GM19043 (cell line): ENCODE measurements at regions not wholly inside any gene's neighbourhood (a gene's known extent, or its start where the extent isn't known, plus 50 kb on each side); places are given as distances from the start of the nearest gene placed in this dataset.

Experiments
- ATAC-seq: cut with Tn5 transposase; IDR thresholded peaks from one replicate; pipeline ENCODE4 v1.9.1; 2021; ENCODE audit warnings: low read depth; ENCODE audit not compliant: unreplicated experiment

DNA sequence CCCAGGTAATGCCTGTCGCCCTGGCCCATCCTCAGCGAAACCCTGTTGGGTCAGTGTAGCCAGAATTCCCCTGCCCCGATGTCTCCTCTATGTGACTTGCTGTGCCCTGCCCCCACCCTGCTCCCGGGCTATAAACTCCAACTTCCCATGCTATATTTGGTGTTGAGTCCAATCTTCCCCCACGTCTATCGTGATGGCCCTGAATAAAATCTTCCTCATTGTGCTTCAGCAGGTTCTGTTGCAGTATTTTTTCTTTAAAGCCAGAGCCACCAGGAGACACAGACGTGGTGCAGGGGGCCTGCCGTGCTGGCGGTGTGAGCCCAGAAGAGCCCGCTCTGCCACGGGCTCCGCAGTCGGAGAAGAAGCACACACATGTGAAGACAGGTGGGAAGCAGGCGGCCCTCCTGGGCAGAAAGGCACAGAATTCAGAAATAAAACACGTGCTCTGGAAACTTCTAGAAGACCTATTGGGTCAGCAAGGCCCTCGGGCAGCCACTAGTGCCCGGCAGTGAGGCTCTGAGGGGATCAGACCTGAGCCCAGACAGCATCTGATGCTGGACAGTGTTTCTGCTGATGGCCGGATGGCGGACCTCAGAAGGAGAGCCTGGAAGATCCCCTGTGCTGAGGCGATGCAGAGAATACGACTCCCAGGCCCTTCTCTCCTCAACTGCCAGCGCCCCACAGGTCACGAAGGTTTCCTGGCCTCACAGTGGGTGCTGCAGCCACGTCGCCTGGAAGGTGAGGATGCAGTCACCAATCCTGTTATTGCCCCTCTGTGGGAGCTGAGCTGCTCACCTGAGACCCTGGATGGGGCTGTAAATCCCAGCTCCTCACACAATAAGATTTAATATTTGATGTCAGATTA, 501.9 kb downstream of the BRD1 start:
- ATAC-seq = no peak

DNA sequence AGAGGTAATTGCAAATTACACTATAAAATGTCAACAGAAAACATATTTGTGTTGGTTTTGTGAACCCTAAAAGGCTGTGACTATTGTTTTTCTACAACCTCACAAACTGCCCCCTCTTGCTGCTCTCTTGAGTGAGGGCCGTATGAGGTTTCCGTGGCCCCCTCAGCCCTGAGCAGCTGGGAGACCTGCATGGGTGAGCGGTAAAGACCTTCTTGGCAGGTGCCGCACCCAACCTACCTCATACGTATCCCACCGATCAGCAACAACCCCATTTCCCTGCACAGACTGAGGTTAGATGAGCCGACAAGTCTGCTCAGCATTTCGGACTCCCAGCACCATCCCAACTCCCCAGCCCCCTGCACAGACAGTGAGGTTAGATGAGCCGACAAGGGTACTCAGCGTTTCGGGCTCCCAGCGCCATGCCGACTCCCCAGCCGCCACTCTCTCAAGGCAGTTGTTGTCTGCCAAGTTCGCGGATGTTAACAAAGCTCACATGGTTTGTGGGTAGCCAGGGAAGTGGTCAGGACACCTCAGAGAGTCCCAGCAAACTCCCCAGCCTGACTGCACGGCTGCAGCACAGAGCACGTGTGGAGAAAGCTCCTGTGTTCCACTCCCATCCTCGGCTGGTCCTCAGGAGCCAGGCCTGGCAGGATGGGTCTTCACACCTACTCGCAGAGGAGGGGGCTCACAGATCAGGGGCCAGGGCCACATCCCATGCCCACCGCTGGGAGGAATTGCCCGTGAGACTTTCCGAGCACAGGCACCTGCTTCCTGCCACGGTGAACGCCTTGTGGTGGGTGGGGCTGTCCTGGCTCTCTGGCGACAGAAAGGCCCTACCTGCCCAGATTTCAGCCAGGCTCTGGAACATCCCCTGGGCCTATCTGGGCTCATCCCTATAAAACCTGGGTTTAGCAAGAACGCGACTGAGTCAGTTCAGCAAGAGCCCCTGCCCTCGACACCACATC, 502.9 kb downstream of the BRD1 start:
- no peak for ATAC-seq

DNA sequence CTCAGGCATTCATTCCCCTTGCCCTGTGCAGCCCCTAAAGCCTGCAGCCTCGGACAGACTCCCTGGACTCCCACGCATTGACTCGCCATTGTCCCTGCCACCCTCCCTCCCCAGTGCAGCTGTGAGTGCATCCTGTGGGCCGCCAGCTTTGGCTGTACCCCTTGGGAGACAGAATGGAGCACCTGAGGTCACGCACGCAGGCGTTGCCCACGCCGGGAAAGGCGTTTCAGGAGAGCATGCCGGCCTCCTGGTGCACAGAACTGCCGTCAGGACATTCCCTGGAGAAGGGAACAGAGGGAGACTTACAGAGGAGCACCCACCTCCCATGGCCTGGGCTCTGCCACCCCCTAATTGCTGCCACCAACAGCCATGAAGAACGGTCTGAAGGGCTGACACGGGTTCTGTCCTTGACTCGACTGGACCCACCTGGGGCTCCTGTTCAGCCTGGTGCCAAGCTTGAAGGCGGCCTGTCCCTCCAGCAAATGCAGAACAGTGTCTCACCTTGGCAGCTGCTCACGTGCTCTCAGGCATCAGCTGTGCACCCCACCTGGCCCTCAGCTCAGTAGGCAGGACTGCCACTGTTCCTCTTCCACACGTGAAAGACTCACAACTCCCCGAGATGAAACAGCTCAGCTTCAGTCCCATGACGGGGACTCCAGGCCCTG, 503.8 kb downstream of the BRD1 start:
- no peak for ATAC-seq

DNA sequence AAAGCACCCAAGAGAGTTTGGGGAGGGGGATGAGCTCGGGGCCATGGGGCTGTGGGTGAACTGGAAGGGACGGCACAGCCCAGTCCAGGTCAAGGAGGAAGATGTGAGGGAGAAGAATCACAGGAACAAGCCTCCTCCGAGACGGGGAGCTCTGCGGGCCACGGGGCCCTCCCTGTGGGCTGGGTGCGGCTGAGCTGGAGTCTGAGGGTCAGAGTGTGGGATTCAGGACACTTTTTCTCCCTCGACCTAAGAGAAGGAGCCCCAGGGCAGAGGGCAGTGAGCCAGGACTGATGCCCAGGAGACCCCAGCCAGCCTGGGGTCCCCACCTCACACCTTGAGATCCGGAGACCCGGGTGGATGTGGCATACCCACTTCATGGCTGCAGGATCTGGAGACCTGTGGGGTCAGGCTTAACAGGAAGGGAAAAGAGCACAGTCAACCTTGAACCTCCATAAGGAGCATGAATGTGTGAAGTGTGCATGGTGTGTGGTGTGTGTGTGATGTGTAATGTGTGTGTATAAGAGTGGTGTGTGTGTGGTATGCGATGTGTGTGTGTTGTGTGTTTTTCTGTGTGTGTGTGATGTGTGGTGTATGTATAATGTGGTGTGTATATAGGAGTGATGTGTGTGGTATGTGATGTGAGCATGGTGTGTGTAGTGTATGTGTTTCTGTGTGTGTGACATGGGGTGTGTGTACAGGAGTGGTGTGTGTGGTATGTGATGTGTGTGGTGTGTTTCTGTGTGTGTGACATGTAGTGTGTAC, 504.6 kb downstream of the BRD1 start:
- no peak for ATAC-seq

DNA sequence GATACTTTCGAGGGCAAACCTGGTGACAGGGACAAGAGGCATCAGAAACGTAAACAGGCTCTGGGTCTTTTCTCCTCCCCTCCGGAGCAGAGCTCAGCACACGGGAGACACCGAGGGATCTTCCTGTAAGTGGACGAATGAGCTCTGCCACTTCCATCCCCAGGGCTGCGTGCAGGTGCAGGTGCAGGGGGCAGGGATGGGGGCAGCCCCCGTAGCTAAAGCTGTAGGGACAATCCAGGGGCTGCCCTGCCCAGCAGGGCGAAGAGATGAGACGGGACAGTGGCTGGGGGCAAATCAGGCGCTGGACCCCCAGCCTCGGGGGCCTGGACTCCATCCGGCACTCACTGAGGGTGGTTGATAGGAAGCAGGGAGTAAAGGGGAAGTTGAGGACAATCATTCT, 505.4 kb downstream of the BRD1 start:
- no peak for ATAC-seq

DNA sequence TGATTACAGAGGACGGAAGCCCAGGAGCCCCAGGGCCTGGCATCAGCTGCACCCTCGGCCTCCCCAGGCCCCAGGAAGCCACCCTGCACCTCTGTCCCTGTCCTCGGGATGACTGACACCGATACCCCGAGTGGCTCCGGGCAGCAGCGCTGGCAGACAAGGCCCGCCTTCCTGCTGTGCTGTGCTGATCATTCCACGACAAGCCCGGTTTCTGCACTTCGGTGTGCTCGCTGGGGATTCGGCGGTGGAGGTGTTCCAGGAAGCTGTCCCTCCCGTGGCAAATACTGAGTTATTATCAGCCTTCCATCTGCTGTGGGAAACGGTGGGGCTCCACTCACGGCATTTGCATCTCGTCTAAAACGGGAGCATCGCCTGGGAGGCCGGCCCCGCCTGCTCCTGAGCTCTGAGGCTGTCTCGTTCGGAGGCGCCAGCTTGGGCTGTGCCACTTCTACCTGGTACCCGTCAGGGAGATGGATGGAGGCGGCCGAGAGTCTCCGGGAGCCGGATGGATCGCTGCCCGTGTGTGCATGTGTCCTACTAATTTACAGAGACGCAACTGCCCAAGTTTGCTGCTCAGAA, 506.1 kb downstream of the BRD1 start:
- ATAC-seq = no peak

DNA sequence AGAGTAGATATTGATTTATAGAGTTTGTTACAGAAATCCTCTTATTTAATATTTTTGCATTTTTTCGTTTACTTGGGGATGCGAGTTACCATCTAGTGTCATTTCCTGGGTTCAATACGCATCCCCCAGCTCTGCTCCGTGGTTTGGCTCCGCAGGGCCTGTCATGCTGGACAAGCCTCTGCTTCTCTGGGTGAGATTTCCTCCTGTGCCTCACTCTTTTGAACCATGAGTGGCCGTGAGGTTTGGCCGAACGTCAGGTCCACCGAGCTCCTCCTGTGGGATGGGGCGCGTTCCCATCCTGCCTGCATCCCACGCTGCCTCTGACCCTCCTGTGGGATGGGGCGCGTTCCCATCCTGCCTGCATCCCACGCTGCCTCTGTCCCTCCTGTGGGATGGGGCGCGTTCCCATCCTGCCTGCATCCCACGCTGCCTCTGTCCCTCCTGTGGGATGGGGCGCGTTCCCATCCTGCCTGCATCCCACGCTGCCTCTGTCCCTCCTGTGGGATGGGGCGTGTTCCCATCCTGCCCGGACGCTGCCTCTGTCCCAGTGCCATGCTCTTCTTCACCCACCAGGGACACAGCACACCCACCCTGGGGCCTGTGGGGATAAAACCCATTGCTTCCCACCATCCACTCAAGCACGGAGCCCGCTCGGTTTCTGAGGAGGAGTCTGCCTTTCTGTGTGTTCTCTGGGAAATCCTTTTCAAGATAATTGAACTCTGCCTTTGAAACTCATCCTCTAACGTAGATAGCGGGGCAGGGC, 506.8 kb downstream of the BRD1 start:
- no peak for ATAC-seq

DNA sequence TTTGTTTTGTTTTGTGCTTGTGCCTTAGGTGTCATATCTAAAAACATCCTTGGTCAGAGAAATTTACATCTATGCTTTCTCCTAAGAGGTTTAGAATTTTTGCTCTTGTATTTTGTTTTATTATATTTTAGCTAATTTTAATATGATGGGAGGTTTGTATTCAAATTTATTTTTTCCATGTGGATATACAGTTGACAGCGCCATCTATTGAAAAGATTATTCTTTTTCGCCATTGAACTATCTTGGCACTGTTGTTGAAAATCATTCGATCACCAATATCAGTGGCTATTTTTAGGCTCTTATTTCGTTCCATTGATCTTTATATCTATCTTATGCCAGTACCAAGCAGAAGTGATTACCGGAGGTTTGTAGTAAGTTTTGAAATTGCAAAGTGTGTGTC, 510.3 kb downstream of the BRD1 start:
- no peak for ATAC-seq

DNA sequence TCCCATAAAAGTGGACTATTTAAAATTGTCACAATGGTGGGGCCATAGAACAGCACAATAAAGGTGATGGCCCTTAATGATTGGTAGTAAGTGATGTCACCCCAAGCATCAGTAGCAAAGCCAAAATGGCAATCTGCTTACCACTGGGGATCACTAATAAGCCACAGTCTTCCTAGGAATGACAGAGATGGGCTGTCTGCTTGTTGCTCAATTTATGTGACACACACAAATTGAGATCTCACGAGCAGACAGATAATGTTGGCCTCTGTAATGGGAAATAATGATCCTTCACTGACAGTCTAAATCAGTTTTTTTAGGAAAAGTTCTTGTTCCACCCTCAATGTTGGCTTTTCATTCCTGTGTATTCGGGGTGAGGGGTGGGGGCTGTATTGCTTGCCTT, 515.1 kb downstream of the BRD1 start:
- ATAC-seq = no peak

DNA sequence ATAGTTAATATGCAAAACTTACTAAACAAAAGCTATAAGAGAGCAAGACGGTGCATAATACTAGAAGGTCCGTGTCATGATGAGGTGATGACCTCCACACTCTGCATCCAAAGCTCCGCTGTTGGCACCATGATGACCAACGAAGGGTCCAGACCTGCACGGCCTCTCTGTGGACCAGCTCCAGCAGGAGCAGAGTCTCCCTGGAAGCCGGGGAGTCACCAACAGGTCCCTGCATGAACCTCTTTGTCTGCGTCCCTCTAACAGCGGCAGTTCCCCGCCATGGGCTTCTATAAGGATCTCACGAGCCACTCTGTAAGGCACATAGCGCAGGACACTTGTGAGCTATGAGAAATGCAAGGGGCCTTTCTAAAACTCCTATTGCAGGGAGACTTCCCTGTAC, 517.3 kb downstream of the BRD1 start:
- ATAC-seq = no peak

DNA sequence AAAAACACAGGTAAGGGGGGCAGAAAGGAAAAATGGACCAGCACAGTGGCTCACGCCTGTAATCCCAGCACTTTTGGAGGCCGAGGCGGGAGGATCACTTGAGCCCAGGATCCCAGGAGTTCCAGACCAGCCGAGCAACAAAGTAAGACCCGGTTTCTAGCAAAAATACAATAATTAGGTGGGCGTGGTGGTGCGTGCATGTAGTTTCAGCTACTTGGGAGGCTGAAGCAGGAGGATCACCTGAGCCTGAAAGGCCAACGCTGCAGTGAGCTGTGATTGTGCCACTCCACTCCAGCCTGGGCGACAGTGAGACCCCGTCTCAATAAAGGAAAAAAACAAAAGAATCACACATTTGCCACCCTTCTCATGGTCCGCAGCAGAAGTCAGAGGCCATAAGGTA, 519.4 kb downstream of the BRD1 start:
- ATAC-seq = no peak

DNA sequence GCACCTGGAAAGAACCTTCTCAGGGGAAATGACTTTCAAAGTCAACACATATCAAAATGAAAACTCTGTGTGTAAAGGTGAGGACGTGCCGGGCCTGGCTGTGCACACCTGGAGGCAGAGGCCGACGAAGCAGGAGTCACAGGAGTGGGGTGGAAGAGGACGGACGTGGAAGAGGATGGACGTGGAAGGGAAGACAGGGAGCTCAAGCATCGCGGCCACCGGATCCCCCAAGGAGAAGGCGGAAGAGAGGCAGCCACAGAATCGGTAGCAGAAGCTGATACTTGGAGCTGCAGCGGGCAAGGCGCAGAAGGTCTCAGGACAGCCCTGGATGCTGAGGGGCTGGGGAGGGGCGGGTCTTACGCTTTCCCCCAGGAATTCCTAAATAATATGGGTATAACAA, 519.8 kb downstream of the BRD1 start:
- ATAC-seq = no peak

DNA sequence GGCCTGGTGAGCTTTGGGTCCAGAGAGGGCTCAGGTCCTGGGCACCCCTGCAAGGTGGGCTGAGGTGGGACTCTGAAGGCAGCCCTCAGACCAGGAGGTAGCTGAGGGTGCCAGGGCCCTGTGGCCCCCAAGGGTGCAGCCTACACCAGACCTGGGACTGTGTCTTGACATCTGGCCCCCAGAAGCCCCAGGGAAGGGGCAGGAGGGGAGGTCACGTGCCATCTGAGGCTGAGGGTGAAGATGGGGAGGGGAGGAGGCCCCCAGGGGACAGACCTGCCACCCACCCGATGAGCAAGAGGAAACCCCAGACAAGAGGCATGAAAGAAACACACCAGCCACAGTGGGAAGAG, 520.2 kb downstream of the BRD1 start:
- no peak for ATAC-seq

DNA sequence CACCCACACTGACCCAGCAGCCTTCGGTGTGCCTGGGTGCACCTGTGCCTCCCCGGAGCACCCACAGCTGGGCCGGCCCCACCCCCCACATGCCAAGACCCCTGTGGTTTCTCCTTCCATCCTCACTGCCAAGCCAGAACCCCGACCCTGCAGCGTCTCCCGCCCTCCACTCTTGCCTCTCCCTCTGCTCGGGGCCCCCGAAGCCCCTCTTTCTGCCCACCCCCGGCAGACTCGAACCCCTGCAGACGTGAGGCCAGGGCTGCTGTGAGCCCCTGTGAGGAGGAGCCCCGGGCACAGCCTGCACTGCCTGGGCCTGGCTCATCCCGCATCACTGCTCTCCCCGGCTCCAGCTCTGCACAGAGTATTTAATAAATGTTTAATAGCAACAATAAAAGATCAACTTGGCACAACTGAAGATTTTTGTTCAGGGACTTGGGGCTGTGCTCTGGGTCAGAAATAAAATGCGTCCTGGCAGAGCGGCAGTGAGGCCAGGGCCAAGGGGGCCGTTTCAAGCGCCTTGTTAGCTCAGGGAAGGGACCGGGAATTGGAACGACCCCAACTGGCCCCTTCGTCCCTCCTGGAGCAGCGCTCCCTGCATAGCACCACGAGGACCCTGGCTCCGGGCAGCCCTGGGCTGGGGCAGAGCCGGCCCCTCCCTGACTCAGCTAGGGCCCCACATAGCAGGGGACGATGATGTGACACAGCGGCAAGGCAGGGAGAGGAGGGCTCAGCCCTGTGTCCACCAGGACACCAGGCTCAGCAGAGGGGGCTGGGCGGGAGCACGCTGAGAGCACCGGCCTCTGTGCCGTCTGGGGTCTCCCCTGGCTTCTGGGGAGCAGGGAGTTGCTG, 520.8 kb downstream of the BRD1 start:
- no peak for ATAC-seq

DNA sequence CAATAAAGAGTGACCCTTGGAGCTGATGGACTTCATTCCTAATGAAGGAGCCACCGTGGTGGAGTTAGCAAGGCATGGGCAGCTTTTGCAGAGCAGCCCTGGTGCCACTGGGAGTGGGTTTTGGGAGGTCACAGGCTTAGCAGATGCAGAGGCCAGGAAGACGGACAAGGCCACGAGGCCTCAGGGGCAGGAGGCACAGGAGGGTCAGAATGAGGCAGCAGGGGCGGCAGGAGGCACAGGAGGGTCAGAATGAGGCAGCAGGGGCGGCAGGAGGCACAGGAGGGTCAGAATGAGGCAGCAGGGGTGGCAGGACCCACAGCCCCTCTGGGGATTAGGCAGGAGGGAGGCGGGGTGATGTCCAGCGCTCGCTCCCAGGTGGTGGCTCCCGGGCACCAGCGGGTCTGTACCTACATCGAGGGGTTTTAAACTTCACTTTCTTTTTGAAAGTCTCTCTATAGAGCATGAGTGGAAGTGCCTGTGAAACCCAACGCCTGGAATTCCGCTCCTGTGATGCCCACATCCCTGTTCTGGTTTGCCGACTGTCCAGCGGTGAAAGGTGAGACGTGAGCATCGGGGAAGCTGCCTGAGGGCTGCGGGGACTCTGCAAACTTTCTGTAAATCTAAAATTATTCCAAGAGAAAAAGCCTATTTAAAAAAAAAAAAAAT, 521.6 kb downstream of the BRD1 start:
- no peak for ATAC-seq

DNA sequence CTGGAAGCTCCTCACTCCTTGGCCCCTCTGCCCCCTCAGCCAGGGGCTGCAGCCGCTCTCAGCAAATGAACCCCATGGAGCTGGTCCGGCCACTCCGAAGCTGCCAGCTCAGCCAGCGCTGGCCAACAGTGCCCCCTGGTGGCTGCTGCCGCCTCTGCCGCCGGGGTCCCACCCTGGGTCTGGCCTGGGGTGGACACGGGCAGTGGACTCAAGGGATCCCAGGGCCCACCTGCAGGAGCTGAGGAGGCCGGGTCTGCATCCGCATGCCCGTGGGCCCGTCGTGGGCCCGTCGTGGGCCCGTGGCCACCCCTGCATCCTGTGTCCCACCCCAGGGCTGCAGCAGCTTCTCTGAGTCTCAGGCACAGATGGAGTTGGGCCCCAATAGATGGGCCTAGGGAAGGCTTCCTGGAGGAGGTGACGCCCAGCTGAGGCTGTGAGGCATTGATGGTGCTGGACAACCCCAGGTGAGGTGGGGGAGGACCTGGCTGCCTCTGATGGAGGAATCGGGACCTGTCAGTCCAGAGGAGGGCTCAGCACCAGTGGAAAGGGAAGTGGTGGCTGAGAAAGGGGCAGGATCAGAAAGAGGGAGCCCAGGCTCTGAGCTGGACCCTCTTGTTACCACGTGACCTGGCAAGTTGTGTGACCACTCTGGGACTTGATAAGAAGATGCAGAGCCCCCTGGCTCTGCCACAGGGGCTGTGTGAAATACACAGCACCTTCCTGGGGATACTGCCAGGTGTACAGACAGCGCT, 522.3 kb downstream of the BRD1 start:
- no peak for ATAC-seq

DNA sequence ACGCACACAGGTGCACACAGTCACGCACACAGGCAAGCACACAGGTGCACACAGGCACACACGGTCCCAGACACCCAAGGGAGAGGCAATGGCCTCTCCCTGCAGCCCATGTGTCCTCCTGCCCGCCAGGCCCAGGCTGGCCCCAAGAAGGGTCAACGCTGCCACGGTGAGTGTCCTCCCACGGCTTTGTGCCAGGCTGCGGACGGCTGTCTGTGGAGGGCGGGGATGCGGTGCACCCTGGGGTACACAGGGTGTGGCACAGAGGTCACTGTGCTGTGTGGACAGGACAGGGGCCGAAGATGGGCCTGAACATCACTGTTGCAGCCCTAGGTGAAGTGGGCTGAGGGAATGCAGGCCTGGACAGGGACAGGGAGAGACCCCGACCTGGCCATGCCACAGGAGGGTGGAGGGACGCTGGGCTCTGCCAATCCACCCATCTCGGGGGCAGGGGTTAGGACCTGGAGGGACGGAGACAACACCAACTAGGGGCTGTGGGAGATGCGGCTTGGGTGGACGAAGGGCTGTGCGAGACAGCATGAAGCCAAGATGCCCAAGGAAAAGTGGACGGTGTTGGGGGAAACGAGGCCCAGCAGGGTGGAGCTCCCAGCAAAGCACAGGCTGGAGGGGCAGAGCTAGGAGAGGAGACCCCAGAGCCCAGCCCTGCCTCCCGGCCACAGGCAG, 523.8 kb downstream of the BRD1 start:
- no peak for ATAC-seq
